BJ (cell line): ENCODE measurements at regions not wholly inside any gene's neighbourhood (a gene's known extent, or its start where the extent isn't known, plus 50 kb on each side); places are given as distances from the start of the nearest gene placed in this dataset.

Experiments used
- CTCF ChIA-PET: fragments of 350-600 bp; formaldehyde crosslinking; extraction: SDS; loops from one replicate; lab custom pipeline; 2021; ENCODE audit warnings: antibody characterized with exemption, inconsistent platforms; lab: Yijun Ruan, JAX
- POLR2A ChIA-PET: fragments of 300-600 bp; sonication (Branson Sonifier 250); formaldehyde crosslinking; extraction: SDS; loops from one replicate; lab custom pipeline; 2021; ENCODE audit warnings: antibody characterized with exemption; lab: Charles Lee
- DNase-seq: peaks from one replicate; pipeline ENCODE4 v3.0.0-alpha.2; 2011; ENCODE audit warnings: low read depth
- H3K27me3 ChIP-seq: 2 replicates; pipeline ENCODE4 v1.6.0; 2011; ENCODE audit warnings: low read length; ENCODE audit not compliant: control insufficient read depth, insufficient read depth
- H3K36me3 ChIP-seq: 2 replicates; pipeline ENCODE4 v1.5.1; 2011; ENCODE audit warnings: low read length; ENCODE audit not compliant: control insufficient read depth, insufficient read depth
- H3K4me3 ChIP-seq: 2 replicates; pipeline ENCODE4 v1.5.1; 2011; ENCODE audit warnings: low read depth, mild to moderate bottlenecking, control low read depth, low read length
- TF ChIP-seq, protein P1 (sequence below): IDR thresholded peaks from 2 replicates; pipeline ENCODE4 v1.5.1; 2011; ENCODE audit warnings: low read depth, mild to moderate bottlenecking, control low read depth, inconsistent platforms, low read length, moderate library complexity; ENCODE audit not compliant: insufficient read depth

GRCh38 chr14:56498112-56498511 is 81.5 kb upstream of the TMEM260 start:
- no peak for DNase-seq
- CTCF ChIA-PET = no interaction called here
- no peaks in the 10 kb centered on the region; the same call in 1 of the 2 replicates for H3K27me3 ChIP-seq
- TF ChIP-seq, protein P1, sequence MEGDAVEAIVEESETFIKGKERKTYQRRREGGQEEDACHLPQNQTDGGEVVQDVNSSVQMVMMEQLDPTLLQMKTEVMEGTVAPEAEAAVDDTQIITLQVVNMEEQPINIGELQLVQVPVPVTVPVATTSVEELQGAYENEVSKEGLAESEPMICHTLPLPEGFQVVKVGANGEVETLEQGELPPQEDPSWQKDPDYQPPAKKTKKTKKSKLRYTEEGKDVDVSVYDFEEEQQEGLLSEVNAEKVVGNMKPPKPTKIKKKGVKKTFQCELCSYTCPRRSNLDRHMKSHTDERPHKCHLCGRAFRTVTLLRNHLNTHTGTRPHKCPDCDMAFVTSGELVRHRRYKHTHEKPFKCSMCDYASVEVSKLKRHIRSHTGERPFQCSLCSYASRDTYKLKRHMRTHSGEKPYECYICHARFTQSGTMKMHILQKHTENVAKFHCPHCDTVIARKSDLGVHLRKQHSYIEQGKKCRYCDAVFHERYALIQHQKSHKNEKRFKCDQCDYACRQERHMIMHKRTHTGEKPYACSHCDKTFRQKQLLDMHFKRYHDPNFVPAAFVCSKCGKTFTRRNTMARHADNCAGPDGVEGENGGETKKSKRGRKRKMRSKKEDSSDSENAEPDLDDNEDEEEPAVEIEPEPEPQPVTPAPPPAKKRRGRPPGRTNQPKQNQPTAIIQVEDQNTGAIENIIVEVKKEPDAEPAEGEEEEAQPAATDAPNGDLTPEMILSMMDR = no peak
- POLR2A ChIA-PET = no interaction called here
- H3K4me3 ChIP-seq = no peak overlapping the region
- no peaks in the 10 kb centered on the region for H3K36me3 ChIP-seq

DNA sequence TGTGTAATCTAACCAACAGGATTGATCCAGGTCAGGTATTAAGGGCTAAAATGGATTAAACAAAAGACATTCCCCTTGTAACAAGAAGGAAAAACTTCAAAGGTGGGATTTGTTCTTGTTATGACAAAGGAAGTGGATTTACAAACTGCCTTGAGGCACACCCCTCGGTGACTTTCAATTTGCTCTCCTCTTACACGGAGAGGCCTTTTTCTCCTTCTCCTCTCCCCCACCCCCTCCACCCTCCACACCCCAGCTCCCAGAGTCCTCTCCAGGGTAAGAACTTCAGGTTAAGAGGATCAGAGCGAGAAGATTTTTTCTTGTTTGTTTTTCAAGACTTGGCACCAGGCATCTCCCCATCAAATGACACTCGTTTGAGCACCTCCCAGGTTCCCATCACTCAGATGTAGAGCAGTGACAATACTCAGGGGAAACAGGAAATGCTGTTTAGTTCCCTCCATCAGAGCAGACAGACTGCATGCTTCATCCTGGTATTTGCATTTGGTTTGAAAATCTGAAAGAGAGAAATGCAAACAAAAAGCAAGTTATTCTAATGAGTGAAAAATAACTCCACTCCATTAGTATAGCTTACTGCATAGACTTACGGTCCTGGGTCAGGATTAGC is 77.6 kb upstream of the TMEM260 start:
- TF ChIP-seq, protein P1 = no peak
- Histone ChIP-seq H3K4me3 (no peak overlapping the region), H3K36me3 (no peaks in the 10 kb centered on the region), H3K27me3 (no peaks in the 10 kb centered on the region)
- CTCF ChIA-PET = interaction anchor here (0.8 to 0.9 kb wide), 2 partner anchors 11 to 12 kb away, joined by 3 read pairs; no protein-coding TSS in a partner anchor
- POLR2A ChIA-PET = no interaction called here
- DNase-seq = no peak

DNA sequence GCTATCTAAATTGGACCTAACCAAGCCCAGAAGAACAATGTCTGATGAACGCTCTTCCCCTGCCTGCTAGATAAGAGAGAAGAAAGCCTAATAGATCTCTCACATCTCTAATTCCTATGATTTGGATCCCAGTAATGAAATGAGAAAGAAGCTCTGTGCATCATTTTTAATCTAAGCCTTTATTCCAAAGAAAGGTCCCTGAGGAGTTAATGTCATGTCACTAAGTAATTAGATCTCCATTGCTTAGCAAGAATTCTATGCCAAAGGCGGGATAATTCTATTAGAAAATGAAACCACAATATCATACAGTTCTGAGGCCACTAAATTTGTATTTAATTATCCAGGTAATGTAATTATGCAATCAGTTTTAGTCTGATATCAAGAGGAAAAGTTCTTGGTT is 74.2 kb upstream of the TMEM260 start:
- no peaks in the 10 kb centered on the region for H3K36me3 ChIP-seq
- no peak for DNase-seq
- CTCF ChIA-PET = interaction anchor here (0.6 to 2.6 kb wide), 2 partner anchors 14 to 143 kb away, joined by 3 to 13 read pairs; no protein-coding TSS in a partner anchor
- H3K27me3 ChIP-seq = no peaks in the 10 kb centered on the region
- POLR2A ChIA-PET = no interaction called here
- TF ChIP-seq, protein P1 = no peak
- H3K4me3 ChIP-seq = no peak overlapping the region

DNA sequence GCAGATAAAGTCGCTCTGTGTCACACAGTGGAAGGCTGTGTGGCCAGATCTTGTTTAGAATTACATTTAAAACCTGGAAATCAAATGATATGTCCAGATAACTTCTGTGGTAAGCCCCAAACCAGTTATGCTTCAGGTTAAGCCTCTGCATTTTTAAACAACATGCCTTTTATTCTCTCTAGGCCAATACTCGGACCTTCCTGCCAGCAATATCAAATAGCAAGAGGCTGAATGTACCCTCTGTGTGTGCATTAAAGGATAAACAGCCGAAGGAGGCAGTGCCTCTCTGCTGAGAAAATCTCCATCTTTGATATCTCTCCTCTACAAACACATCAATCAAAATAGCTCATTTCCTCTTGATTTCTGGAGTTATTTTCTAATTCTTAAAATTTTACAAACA is 67.1 kb upstream of the TMEM260 start:
- no peaks in the 10 kb centered on the region for H3K36me3 ChIP-seq
- DNase-seq = no peak
- TF ChIP-seq, protein P1 = no peak
- ChIA-PET POLR2A (no interaction called here), CTCF (no interaction called here)
- no peak overlapping the region for H3K4me3 ChIP-seq
- H3K27me3 ChIP-seq = no peaks in the 10 kb centered on the region

- TF ChIP-seq, protein P1 = no peak
- POLR2A ChIA-PET = no interaction called here
- no peaks in the 10 kb centered on the region for H3K36me3 ChIP-seq
- H3K27me3 ChIP-seq = no peaks in the 10 kb centered on the region
- no peak for DNase-seq
- H3K4me3 ChIP-seq = no peak overlapping the region
- CTCF ChIA-PET = interaction anchor here (1.2 to 1.3 kb wide), 2 partner anchors 24 to 33 kb away, joined by 3 read pairs; no protein-coding TSS in a partner anchor
These were observed 64.8 kb upstream of the TMEM260 start for GRCh38 chr14:56514663-56515371.
